ENCODE measurements at regions not wholly inside any gene's neighbourhood (a gene's known extent, or its start where the extent isn't known, plus 50 kb on each side); places are given as distances from the start of the nearest gene placed in this dataset.

- no peak for DNase-seq
- no peaks in the 10 kb centered on the region for H3K36me3 ChIP-seq (replicated peaks)
- H3K27me3 ChIP-seq (replicated peaks) = no peaks in the 10 kb centered on the region
- in situ Hi-C loops (cut with HindIII; ENCODE audit: low pct_ligation_motif_present, low sequenced_read_pairs) = no loop called here
- H3K27ac ChIP-seq = no peak overlapping the region
- no peak for TF ChIP-seq CTCF (IDR thresholded peaks at IDR 0.05; ENCODE audit: low read depth, low read length, missing control alignments)
- H3K4me3 ChIP-seq (ENCODE audit: low read depth, low read length) = no peak overlapping the region
Measured at GRCh38 chrX:4841216-4841745, 1127.8 kb upstream of the PRKX start.

- no peak for TF ChIP-seq CTCF (IDR thresholded peaks at IDR 0.05; ENCODE audit: low read depth, low read length, missing control alignments)
- Histone ChIP-seq H3K36me3 (replicated peaks) (no peaks in the 10 kb centered on the region), H3K27me3 (replicated peaks) (no peaks in the 10 kb centered on the region), H3K27ac (no peak overlapping the region), H3K4me3 (ENCODE audit: low read depth, low read length) (no peak overlapping the region)
- no peak for DNase-seq
- in situ Hi-C loops (cut with HindIII; ENCODE audit: low pct_ligation_motif_present, low sequenced_read_pairs) = no loop called here
Measured at GRCh38 chrX:4831574-4831973, 1118.1 kb upstream of the PRKX start.

GRCh38 chrX:4830880-4831557, 1117.6 kb upstream of the PRKX start:
- H3K36me3 ChIP-seq (replicated peaks) = no peaks in the 10 kb centered on the region
- H3K27ac ChIP-seq = no peak overlapping the region
- no peak for DNase-seq
- TF ChIP-seq CTCF (IDR thresholded peaks at IDR 0.05; ENCODE audit: low read depth, low read length, missing control alignments) = no peak
- no peak overlapping the region for H3K4me3 ChIP-seq (ENCODE audit: low read depth, low read length)
- no peaks in the 10 kb centered on the region for H3K27me3 ChIP-seq (replicated peaks)
- in situ Hi-C loops (cut with HindIII; ENCODE audit: low pct_ligation_motif_present, low sequenced_read_pairs) = no loop called here

GRCh38 chrX:4825550-4825949, 1112.1 kb upstream of the PRKX start:
- no peak for TF ChIP-seq CTCF (IDR thresholded peaks at IDR 0.05; ENCODE audit: low read depth, low read length, missing control alignments)
- Histone ChIP-seq H3K27ac (no peak overlapping the region), H3K36me3 (replicated peaks) (no peaks in the 10 kb centered on the region), H3K27me3 (replicated peaks) (no peaks in the 10 kb centered on the region), H3K4me3 (ENCODE audit: low read depth, low read length) (no peak overlapping the region)
- in situ Hi-C loops (cut with HindIII; ENCODE audit: low pct_ligation_motif_present, low sequenced_read_pairs) = no loop called here
- DNase-seq = no peak

GRCh38 chrX:4809571-4809970, 1096.1 kb upstream of the PRKX start:
- no peak for DNase-seq
- Histone ChIP-seq H3K27ac (no peak overlapping the region), H3K36me3 (replicated peaks) (no peaks in the 10 kb centered on the region), H3K27me3 (replicated peaks) (no peaks in the 10 kb centered on the region), H3K4me3 (ENCODE audit: low read depth, low read length) (no peak overlapping the region)
- TF ChIP-seq CTCF (IDR thresholded peaks at IDR 0.05; ENCODE audit: low read depth, low read length, missing control alignments) = no peak
- in situ Hi-C loops (cut with HindIII; ENCODE audit: low pct_ligation_motif_present, low sequenced_read_pairs) = no loop called here

- DNase-seq = no peak
- H3K36me3 ChIP-seq (replicated peaks) = no peaks in the 10 kb centered on the region
- no peak for TF ChIP-seq CTCF (IDR thresholded peaks at IDR 0.05; ENCODE audit: low read depth, low read length, missing control alignments)
- no peak overlapping the region for H3K27ac ChIP-seq
- H3K4me3 ChIP-seq (ENCODE audit: low read depth, low read length) = no peak overlapping the region
- in situ Hi-C loops (cut with HindIII; ENCODE audit: low pct_ligation_motif_present, low sequenced_read_pairs) = no loop called here
- no peaks in the 10 kb centered on the region for H3K27me3 ChIP-seq (replicated peaks)
Measured at GRCh38 chrX:4805502-4805901, 1092.1 kb upstream of the PRKX start.

Data from brain microvascular endothelial cell (primary cell).